WTC11 (cell line): ENCODE measurements at regions not wholly inside any gene's neighbourhood (a gene's known extent, or its start where the extent isn't known, plus 50 kb on each side); places are given as distances from the start of the nearest gene placed in this dataset.

Source experiments
- NFYB ChIP-seq: sonication (generic); formaldehyde crosslinking; conservative IDR thresholded peaks from 2 replicates; pipeline ENCODE4 v1.8.0; 2022; ENCODE audit warnings: low read depth, missing genetic modification reagents
- ZNF423 ChIP-seq: fragments of 250-450 bp; sonication (Bioruptor Pico); IDR thresholded peaks from 2 replicates; pipeline ENCODE4 v2.1.2; 2022; ENCODE audit warnings: mild to moderate bottlenecking, moderate library complexity
- TF ChIP-seq, protein P1 (sequence below): sonication (generic); formaldehyde crosslinking; IDR thresholded peaks from 2 replicates; pipeline ENCODE4 v1.8.1; 2023; ENCODE audit warnings: mild to moderate bottlenecking, missing genetic modification reagents, moderate library complexity

DNA sequence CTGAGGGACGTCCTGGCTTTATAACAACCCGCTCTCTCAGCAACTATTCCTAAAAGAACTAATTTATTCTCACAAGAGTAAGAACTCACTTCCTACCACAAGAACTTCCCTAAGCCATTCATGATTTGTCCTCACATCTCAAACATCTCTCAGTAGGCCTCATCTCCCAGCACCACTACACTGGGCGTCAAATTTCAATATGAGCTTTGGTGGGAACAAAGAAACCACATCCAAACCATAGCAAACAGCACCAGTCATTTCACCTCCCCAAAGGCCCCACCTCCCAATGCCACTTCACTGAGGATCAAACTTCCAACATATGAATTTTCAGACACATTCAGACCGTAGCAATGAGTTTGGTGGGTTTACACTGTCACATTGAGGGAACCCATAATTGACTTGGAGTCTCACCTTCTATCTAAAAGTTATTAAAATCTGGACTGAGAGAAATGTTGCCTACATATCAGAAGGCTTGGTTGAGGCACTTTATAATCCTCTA lies 116.4 kb upstream of the AGBL1 start:
- TF ChIP-seq ZNF423 (no peak), NFYB (CRISPR knock-in tag) (no peak)
- TF ChIP-seq, protein P1, sequence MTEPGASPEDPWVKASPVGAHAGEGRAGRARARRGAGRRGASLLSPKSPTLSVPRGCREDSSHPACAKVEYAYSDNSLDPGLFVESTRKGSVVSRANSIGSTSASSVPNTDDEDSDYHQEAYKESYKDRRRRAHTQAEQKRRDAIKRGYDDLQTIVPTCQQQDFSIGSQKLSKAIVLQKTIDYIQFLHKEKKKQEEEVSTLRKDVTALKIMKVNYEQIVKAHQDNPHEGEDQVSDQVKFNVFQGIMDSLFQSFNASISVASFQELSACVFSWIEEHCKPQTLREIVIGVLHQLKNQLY (CRISPR knock-in tag), result no peak
